PC-3 (cell line): ENCODE measurements at regions not wholly inside any gene's neighbourhood (a gene's known extent, or its start where the extent isn't known, plus 50 kb on each side); places are given as distances from the start of the nearest gene placed in this dataset.
"Not testable (repeated sequence)": the region's sequence is repeated elsewhere in the genome, so short reads cannot be mapped to it uniquely, and the experiment has no call there.

Experiments used
- ATAC-seq: fragments of 200-7000 bp; cut with Tn5 transposase; 2 replicates; pipeline ENCODE4 v1.9.1; 2020; ENCODE audit warnings: mild to moderate bottlenecking, moderate library complexity
- BruUV-seq: library from RNA; stranded (reverse); fragments of 400-500 nt; replicated peaks from 2 replicates; lab custom pipeline; 2021; lab: Mats Ljungman, UMichigan
- CTCF ChIA-PET: fragments of 300-600 bp; sonication (Branson Sonifier 250); formaldehyde crosslinking; loops from one replicate; lab custom pipeline; 2022; ENCODE audit warnings: antibody characterized with exemption; lab: Charles Lee
- POLR2A ChIA-PET: fragments of 300-600 bp; sonication (Branson Sonifier 250); formaldehyde crosslinking; loops from one replicate; lab custom pipeline; 2022; ENCODE audit warnings: antibody characterized with exemption; ENCODE audit not compliant: unreplicated experiment; lab: Charles Lee
- DNase-seq: peaks from one replicate; pipeline ENCODE4 v3.0.0-alpha.2; 2015
- H2AFZ ChIP-seq: fragments of 300-600 bp; sonication (generic); 2 replicates; pipeline ENCODE4 v1.6.0; 2016; ENCODE audit warnings: antibody characterized with exemption, low read length
- H3F3A ChIP-seq: fragments of 300-600 bp; sonication (generic); one replicate; pipeline ENCODE4 v1.6.0; 2017; ENCODE audit warnings: antibody characterized with exemption, low read length, control low read depth, mild to moderate bottlenecking; ENCODE audit not compliant: unreplicated experiment
- H3K27ac ChIP-seq: fragments of 300-600 bp; sonication (generic); 2 replicates; pipeline ENCODE4 v1.5.1; 2016; ENCODE audit warnings: mild to moderate bottlenecking, low read length
- H3K27me3 ChIP-seq: fragments of 300-600 bp; sonication (generic); 2 replicates; pipeline ENCODE4 v1.6.1; 2016; ENCODE audit warnings: low read length, mixed read lengths
- H3K36me3 ChIP-seq: fragments of 300-600 bp; sonication (generic); 2 replicates; pipeline ENCODE4 v1.6.1; 2016; ENCODE audit warnings: low read depth, mixed run types, low read length, mixed read lengths
- H3K4me1 ChIP-seq: fragments of 300-600 bp; sonication (generic); 2 replicates; pipeline ENCODE4 v1.5.1; 2016; ENCODE audit warnings: low read length; ENCODE audit not compliant: insufficient read depth
- H3K4me2 ChIP-seq: fragments of 300-600 bp; sonication (generic); 2 replicates; pipeline ENCODE4 v1.6.0; 2016; ENCODE audit warnings: low read length
- H3K4me3 ChIP-seq: fragments of 300-600 bp; sonication (generic); 2 replicates; pipeline ENCODE4 v1.5.1; 2016; ENCODE audit warnings: mild to moderate bottlenecking, low read length, mixed read lengths
- H3K79me2 ChIP-seq: fragments of 300-600 bp; sonication (generic); 2 replicates; pipeline ENCODE4 v1.6.1; 2017; ENCODE audit warnings: low read length, mixed read lengths
- H3K9ac ChIP-seq: fragments of 300-600 bp; sonication (generic); 2 replicates; pipeline ENCODE4 v1.6.0; 2016; ENCODE audit warnings: mild to moderate bottlenecking, low read length
- H3K9me2 ChIP-seq: fragments of 300-600 bp; sonication (generic); replicated peaks from 2 replicates; pipeline ENCODE4 v1.6.1; 2016; ENCODE audit warnings: mixed run types, low read length, mixed read lengths
- H3K9me3 ChIP-seq: fragments of 300-600 bp; sonication (generic); 2 replicates; pipeline ENCODE4 v1.6.1; 2016; ENCODE audit warnings: low read length, mixed read lengths
- H4K20me1 ChIP-seq: fragments of 300-600 bp; sonication (generic); 2 replicates; pipeline ENCODE4 v1.6.1; 2016; ENCODE audit warnings: low read length, mixed read lengths
- EZH2 ChIP-seq: fragments of 300-600 bp; sonication (generic); IDR thresholded peaks from one replicate; pipeline ENCODE4 v1.6.1; 2017; ENCODE audit warnings: antibody characterized with exemption, mild to moderate bottlenecking, low read length; ENCODE audit not compliant: unreplicated experiment
- EZH2phosphoT487 ChIP-seq: fragments of 300-600 bp; sonication (generic); IDR thresholded peaks from 2 replicates; pipeline ENCODE4 v1.6.1; 2018; ENCODE audit warnings: mild to moderate bottlenecking, antibody characterized with exemption, low read length, borderline replicate concordance
- intact Hi-C: fragments of 100-400 bp; cut with micrococcal nuclease; formaldehyde crosslinking; loops from 2 replicates; pipeline ENCODE4 v1.9.0; 2023
- TF ChIP-seq, protein P1 (sequence below): fragments of 300-600 bp; sonication (generic); conservative IDR thresholded peaks from 2 replicates; pipeline ENCODE4 v1.5.1; 2017; ENCODE audit warnings: antibody characterized with exemption, low read depth, mild to moderate bottlenecking, low read length

DNA sequence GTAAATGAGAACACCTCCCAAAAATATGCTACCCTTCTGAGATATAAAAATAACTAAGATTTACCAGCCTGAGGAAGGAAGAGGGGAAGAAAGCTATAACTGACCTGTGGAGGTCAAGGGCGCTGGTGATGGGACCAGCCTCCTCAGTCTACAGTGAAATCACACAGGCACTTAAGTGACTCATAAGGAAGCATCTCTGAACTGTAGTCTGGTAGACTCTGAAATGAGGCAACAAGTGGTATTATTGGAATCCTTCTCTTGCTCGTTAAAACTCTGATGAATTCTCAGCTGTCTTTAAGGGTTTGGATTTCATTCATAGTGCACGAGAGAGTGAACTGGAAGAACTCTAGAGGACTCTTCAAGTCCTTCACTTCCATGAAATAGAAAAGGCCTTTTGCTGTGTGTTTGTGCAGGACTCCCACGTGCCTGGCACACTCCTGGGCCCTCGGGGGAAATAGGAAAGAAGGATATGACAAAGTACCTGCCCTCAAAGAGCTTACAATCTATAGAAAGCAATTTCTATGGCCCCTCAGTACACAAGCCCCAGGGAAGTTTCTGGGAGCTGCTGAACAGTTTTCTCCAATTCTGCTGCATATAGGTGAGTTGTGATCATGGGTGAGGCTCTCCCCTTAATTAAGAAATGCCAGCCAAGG lies 231.8 kb upstream of the RREB1 start:
- intact Hi-C loops = no loop called here
- DNase-seq = peak; percentile 82
- H3K9me3 ChIP-seq = no peaks in the 10 kb centered on the region

GRCh38 chr6:6877792-6878191 lies 230.0 kb upstream of the RREB1 start:
- DNase-seq, ATAC-seq, H3K9ac ChIP-seq, H3F3A ChIP-seq, H3K4me1 ChIP-seq, H3K27me3 ChIP-seq, H3K4me3 ChIP-seq, POLR2A ChIA-PET, H2AFZ ChIP-seq, H3K4me2 ChIP-seq, H3K9me3 ChIP-seq, H3K36me3 ChIP-seq, intact Hi-C loops, H4K20me1 ChIP-seq, CTCF ChIA-PET, H3K9me2 ChIP-seq, H3K79me2 ChIP-seq, BruUV-seq, H3K27ac ChIP-seq: not testable (repeated sequence)

More for the DNA sequence above, 231.8 kb upstream of the RREB1 start:
- no peak for TF ChIP-seq EZH2phosphoT487
- TF ChIP-seq, protein P1, sequence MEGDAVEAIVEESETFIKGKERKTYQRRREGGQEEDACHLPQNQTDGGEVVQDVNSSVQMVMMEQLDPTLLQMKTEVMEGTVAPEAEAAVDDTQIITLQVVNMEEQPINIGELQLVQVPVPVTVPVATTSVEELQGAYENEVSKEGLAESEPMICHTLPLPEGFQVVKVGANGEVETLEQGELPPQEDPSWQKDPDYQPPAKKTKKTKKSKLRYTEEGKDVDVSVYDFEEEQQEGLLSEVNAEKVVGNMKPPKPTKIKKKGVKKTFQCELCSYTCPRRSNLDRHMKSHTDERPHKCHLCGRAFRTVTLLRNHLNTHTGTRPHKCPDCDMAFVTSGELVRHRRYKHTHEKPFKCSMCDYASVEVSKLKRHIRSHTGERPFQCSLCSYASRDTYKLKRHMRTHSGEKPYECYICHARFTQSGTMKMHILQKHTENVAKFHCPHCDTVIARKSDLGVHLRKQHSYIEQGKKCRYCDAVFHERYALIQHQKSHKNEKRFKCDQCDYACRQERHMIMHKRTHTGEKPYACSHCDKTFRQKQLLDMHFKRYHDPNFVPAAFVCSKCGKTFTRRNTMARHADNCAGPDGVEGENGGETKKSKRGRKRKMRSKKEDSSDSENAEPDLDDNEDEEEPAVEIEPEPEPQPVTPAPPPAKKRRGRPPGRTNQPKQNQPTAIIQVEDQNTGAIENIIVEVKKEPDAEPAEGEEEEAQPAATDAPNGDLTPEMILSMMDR = no peak
- no peak for TF ChIP-seq EZH2
- H3K79me2 ChIP-seq = no peaks in the 10 kb centered on the region
- BruUV-seq = no TSS peak
- H3K4me3 ChIP-seq = no peak overlapping the region
- no peak overlapping the region for H3K4me2 ChIP-seq
- H3K27ac ChIP-seq = peak overlapping the region; percentile 60
- POLR2A ChIA-PET = no interaction called here
- H3K4me1 ChIP-seq = peaks cover 9% of the 10 kb centered on the region
- no peak overlapping the region for H2AFZ ChIP-seq
- no peaks in the 10 kb centered on the region for H3K36me3 ChIP-seq
- no peaks in the 10 kb centered on the region for H3K27me3 ChIP-seq
- H3K9ac ChIP-seq = no peak overlapping the region
- no peaks in the 10 kb centered on the region for H4K20me1 ChIP-seq
- no peaks in the 10 kb centered on the region for H3F3A ChIP-seq
- peak; percentile 99 for ATAC-seq
- H3K9me2 ChIP-seq = no peaks in the 10 kb centered on the region
- CTCF ChIA-PET = no interaction called here

GRCh38 chr6:6878887-6879585 lies 228.7 kb upstream of the RREB1 start:
- Histone ChIP-seq H3K9me3 (no peaks in the 10 kb centered on the region), H3K79me2 (no peaks in the 10 kb centered on the region), H3K4me2 (no peak overlapping the region), H3K4me1 (peaks cover 9% of the 10 kb centered on the region), H3K36me3 (no peaks in the 10 kb centered on the region), H3F3A (no peaks in the 10 kb centered on the region), H3K27me3 (no peaks in the 10 kb centered on the region), H3K9me2 (no peaks in the 10 kb centered on the region), H2AFZ (0 out of 2 replicates have a peak overlapping the region, but pooled peaks have one; percentile 14), H3K4me3 (no peak overlapping the region), H4K20me1 (no peaks in the 10 kb centered on the region), H3K27ac (peak overlapping the region; percentile 43), H3K9ac (no peak overlapping the region)
- intact Hi-C loops = no loop called here
- ATAC-seq (no peak), DNase-seq (no peak)
- TF ChIP-seq, protein P1 = no peak
- TF ChIP-seq EZH2phosphoT487 (no peak), EZH2 (no peak)
- BruUV-seq = no TSS peak
- CTCF ChIA-PET = no interaction called here
- POLR2A ChIA-PET = no interaction called here

- H3K9me2 ChIP-seq, BruUV-seq, H4K20me1 ChIP-seq, H3K4me2 ChIP-seq, H3K79me2 ChIP-seq, CTCF ChIA-PET, H3K9ac ChIP-seq, H3K4me3 ChIP-seq, H3F3A ChIP-seq, ATAC-seq, intact Hi-C loops, H3K9me3 ChIP-seq, H3K36me3 ChIP-seq, H3K27me3 ChIP-seq, POLR2A ChIA-PET, H3K4me1 ChIP-seq: not testable (repeated sequence)
- Histone ChIP-seq H2AFZ (0 out of 2 replicates have a peak overlapping the region, but pooled peaks have one; percentile 14), H3K27ac (peak overlapping the region; percentile 43)
- DNase-seq = peak; percentile 16
Observed at GRCh38 chr6:6879586-6879974, 228.2 kb upstream of the RREB1 start.
